OCI-LY1 (cell line): ENCODE measurements at regions not wholly inside any gene's neighbourhood (a gene's known extent, or its start where the extent isn't known, plus 50 kb on each side); places are given as distances from the start of the nearest gene placed in this dataset.

Experiments used
- H2AFZ ChIP-seq: fragments of 200-600 bp; sonication (generic), shearing (Covaris generic); 2 replicates; pipeline ENCODE4 v1.6.0; 2014; ENCODE audit warnings: antibody characterized with exemption, mild to moderate bottlenecking, low read length
- H3F3A ChIP-seq: fragments of 200-600 bp; sonication (generic), shearing (Covaris generic); 2 replicates; pipeline ENCODE4 v1.6.0; 2014; ENCODE audit warnings: mild to moderate bottlenecking, antibody characterized with exemption, low read length, moderate library complexity; ENCODE audit not compliant: insufficient read depth
- H3K27ac ChIP-seq: fragments of 200-600 bp; sonication (generic); 2 replicates; pipeline ENCODE4 v1.5.1; 2014; ENCODE audit warnings: low read length, mixed run types, mild to moderate bottlenecking, low read depth; ENCODE audit not compliant: poor library complexity, severe bottlenecking
- H3K27me3 ChIP-seq: fragments of 200-600 bp; sonication (generic); 2 replicates; pipeline ENCODE4 v1.6.0; 2014; ENCODE audit warnings: antibody characterized with exemption, mild to moderate bottlenecking, low read length, moderate library complexity; ENCODE audit not compliant: insufficient read depth
- H3K36me3 ChIP-seq: fragments of 200-600 bp; sonication (generic); 2 replicates; pipeline ENCODE4 v1.6.1; 2014; ENCODE audit warnings: mild to moderate bottlenecking, antibody characterized with exemption, low read length, moderate library complexity, mixed read lengths; ENCODE audit not compliant: insufficient read depth
- H3K4me1 ChIP-seq: fragments of 200-600 bp; sonication (generic); 2 replicates; pipeline ENCODE4 v1.5.1; 2014; ENCODE audit warnings: mild to moderate bottlenecking, low read length, moderate library complexity; ENCODE audit not compliant: insufficient read depth, severe bottlenecking
- H3K4me2 ChIP-seq: fragments of 200-600 bp; sonication (generic), shearing (Covaris generic); 2 replicates; pipeline ENCODE4 v1.6.1; 2014; ENCODE audit warnings: low read length
- H3K4me3 ChIP-seq: fragments of 200-600 bp; sonication (generic); 2 replicates; pipeline ENCODE4 v1.5.1; 2014; ENCODE audit warnings: low read length, low read depth, mild to moderate bottlenecking, mixed read lengths; ENCODE audit not compliant: poor library complexity, severe bottlenecking
- H3K79me2 ChIP-seq: fragments of 200-600 bp; shearing (Covaris generic); 2 replicates; pipeline ENCODE4 v1.6.1; 2016; ENCODE audit warnings: mixed run types, low read length, mixed read lengths; ENCODE audit not compliant: insufficient read depth
- H3K9ac ChIP-seq: fragments of 200-600 bp; sonication (generic), shearing (Covaris generic); 2 replicates; pipeline ENCODE4 v1.6.1; 2014; ENCODE audit warnings: mild to moderate bottlenecking, low read length, mixed read lengths
- H3K9me2 ChIP-seq: fragments of 200-600 bp; sonication (generic), shearing (Covaris generic); 2 replicates; pipeline ENCODE4 v1.6.1; 2014; ENCODE audit warnings: low read depth, mild to moderate bottlenecking, low read length, mixed read lengths
- H3K9me3 ChIP-seq: fragments of 200-600 bp; shearing (Covaris generic); 2 replicates; pipeline ENCODE4 v1.6.1; 2014; ENCODE audit warnings: low read length, mixed read lengths
- H4K20me1 ChIP-seq: fragments of 200-600 bp; sonication (generic), shearing (Covaris generic); 2 replicates; pipeline ENCODE4 v1.6.0; 2016; ENCODE audit warnings: mild to moderate bottlenecking, low read length; ENCODE audit not compliant: insufficient read depth
- EZH2 ChIP-seq: fragments of 200-600 bp; sonication (generic), shearing (Covaris generic); IDR thresholded peaks from 2 replicates; pipeline ENCODE4 v1.8.0; 2017; ENCODE audit warnings: borderline replicate concordance, mixed run types, mild to moderate bottlenecking, antibody characterized with exemption, low read length, moderate library complexity, mixed read lengths
- TF ChIP-seq, protein P1 (sequence below): fragments of 200-600 bp; sonication (generic), shearing (Covaris generic); IDR thresholded peaks from 2 replicates; pipeline ENCODE4 v1.5.1; 2017; ENCODE audit warnings: mild to moderate bottlenecking, antibody characterized with exemption, low read length, moderate library complexity, mixed read lengths

DNA sequence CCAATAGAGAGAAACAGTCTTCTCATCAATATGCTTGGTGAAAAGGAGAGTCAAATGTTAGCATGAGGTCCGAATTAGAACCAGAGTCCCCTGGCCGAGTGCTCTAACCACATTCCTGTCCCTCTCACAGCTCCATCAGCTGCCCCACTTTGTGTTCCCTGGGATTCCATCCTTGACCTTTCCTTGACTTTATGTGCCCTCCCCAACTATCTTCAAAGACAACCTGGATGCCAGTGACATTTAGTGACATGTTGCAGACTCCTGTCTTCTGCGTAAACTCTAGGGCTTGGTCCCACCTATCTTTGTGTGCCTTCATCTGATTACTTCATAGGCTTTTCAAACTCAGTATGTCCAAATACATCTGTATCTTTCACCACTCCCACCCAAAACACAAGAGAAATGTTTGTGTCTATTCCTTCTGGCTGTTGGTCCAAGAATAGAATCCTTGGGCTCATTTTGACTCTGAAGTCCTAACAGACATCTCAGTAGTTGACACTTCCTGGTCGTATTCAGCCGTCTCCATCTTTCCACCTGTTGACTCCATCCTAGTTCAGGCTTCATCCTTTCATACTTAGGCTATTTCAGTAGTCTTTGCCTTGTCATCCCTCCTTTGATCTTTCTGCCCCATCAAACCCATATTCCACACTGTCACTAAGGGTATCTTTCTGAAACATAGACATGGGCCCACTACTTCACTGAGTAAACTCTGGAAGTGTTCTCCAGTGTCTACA, 101.4 kb upstream of the CD180 start:
- H3K9ac ChIP-seq = no peak overlapping the region
- H3K27me3 ChIP-seq = no peaks in the 10 kb centered on the region
- no peaks in the 10 kb centered on the region for H3K36me3 ChIP-seq
- H3K4me2 ChIP-seq = no peak overlapping the region
- H3K4me3 ChIP-seq = no peak overlapping the region
- no peaks in the 10 kb centered on the region for H3K9me3 ChIP-seq
- TF ChIP-seq EZH2 = no peak
- TF ChIP-seq, protein P1, sequence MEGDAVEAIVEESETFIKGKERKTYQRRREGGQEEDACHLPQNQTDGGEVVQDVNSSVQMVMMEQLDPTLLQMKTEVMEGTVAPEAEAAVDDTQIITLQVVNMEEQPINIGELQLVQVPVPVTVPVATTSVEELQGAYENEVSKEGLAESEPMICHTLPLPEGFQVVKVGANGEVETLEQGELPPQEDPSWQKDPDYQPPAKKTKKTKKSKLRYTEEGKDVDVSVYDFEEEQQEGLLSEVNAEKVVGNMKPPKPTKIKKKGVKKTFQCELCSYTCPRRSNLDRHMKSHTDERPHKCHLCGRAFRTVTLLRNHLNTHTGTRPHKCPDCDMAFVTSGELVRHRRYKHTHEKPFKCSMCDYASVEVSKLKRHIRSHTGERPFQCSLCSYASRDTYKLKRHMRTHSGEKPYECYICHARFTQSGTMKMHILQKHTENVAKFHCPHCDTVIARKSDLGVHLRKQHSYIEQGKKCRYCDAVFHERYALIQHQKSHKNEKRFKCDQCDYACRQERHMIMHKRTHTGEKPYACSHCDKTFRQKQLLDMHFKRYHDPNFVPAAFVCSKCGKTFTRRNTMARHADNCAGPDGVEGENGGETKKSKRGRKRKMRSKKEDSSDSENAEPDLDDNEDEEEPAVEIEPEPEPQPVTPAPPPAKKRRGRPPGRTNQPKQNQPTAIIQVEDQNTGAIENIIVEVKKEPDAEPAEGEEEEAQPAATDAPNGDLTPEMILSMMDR = no peak
- H3K27ac ChIP-seq = no peak overlapping the region
- H3F3A ChIP-seq = no peaks in the 10 kb centered on the region
- H4K20me1 ChIP-seq = no peaks in the 10 kb centered on the region
- H3K4me1 ChIP-seq = no peaks in the 10 kb centered on the region
- H2AFZ ChIP-seq = no peak overlapping the region
- H3K9me2 ChIP-seq = no peaks in the 10 kb centered on the region
- H3K79me2 ChIP-seq = no peaks in the 10 kb centered on the region

DNA sequence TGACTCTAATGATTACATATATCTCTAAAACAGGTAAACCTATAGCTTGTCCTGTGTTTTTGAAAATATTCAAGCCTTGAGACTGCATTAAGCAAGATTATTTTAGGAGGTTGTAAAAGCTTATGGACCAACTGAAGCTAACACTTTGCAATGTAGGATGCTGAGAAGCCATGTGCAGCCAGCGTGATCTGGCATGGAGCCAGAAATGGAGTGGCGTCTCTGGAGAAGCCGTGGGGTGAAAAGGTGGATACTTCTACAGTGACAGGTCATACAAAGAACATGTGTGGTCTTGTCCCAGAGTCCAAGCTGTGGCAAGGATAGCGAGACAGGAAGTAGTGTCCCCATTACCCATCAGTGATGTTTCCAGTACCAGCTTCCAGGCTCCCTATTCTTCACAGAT, 100.8 kb upstream of the CD180 start:
- no peaks in the 10 kb centered on the region for H3K9me2 ChIP-seq
- H3K4me2 ChIP-seq = no peak overlapping the region
- H3K9me3 ChIP-seq = no peaks in the 10 kb centered on the region
- H3K4me3 ChIP-seq = no peak overlapping the region
- H3K79me2 ChIP-seq = no peaks in the 10 kb centered on the region
- no peaks in the 10 kb centered on the region for H3K4me1 ChIP-seq
- H3K9ac ChIP-seq = no peak overlapping the region
- H2AFZ ChIP-seq = no peak overlapping the region
- no peak overlapping the region for H3K27ac ChIP-seq
- no peaks in the 10 kb centered on the region for H4K20me1 ChIP-seq
- no peaks in the 10 kb centered on the region for H3K27me3 ChIP-seq
- H3K36me3 ChIP-seq = no peaks in the 10 kb centered on the region
- H3F3A ChIP-seq = no peaks in the 10 kb centered on the region
- TF ChIP-seq, protein P1 = no peak
- no peak for TF ChIP-seq EZH2

DNA sequence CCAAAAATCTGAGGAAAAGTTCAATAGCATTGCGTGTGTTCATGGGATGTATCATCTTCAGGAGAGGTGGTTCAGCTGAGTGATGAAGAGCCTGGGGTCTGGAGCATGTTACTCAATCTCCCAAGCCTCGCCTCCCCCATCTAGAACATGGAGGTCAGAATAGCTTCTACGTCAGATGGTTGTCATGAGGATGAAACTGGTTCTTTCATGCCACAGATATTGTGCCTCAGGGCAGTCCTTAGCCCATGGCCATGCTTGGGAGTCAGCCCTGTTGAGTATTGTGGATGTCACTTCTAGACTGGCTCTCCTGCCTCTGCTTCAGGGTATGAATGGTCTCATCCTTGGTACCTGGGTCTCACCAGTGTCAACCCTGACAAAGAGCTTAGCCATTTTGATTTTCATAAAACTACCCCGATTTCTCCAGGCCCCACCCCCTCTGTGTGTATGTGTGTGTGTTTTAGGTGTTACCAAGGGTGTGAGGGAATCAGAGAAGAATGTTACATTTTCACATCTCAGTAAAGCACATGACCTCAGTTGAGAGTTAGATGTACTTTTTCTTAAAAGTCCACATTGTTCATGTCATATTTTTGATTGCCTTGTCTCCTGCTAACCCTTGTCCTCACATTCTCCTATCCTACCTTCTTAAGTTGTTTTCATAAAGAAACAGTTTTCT, 97.8 kb upstream of the CD180 start:
- Histone ChIP-seq H3K9ac (no peak overlapping the region), H3K9me2 (no peaks in the 10 kb centered on the region), H3K27me3 (no peaks in the 10 kb centered on the region), H3K36me3 (no peaks in the 10 kb centered on the region), H3K4me3 (no peak overlapping the region), H2AFZ (no peak overlapping the region), H3K79me2 (no peaks in the 10 kb centered on the region), H3K27ac (no peak overlapping the region), H3K4me2 (no peak overlapping the region), H3K4me1 (no peaks in the 10 kb centered on the region), H4K20me1 (no peaks in the 10 kb centered on the region), H3K9me3 (no peaks in the 10 kb centered on the region), H3F3A (no peaks in the 10 kb centered on the region)
- TF ChIP-seq EZH2 = no peak
- TF ChIP-seq, protein P1 = no peak
